Prostate gland (tissue), 2 donors: ENCODE measurements at regions not wholly inside any gene's neighbourhood (a gene's known extent, or its start where the extent isn't known, plus 50 kb on each side); places are given as distances from the start of the nearest gene placed in this dataset.
A peak's percentile ranks its signal among the peaks of the same experiment; 100 is the strongest.

Experiments
- DNase-seq: peaks from one replicate; pipeline ENCODE4 v3.0.0-alpha.2; 2019; ENCODE audit warnings: low spot score
- H3K27ac ChIP-seq, 2 donors: fragments of 200-600 bp; sonication (generic); 2 replicates each; pipeline ENCODE4 v1.5.1; 2017 to 2019
- H3K27me3 ChIP-seq: fragments of 200-600 bp; sonication (generic); replicated peaks from 2 replicates; pipeline ENCODE4 v1.5.1; 2019; ENCODE audit not compliant: insufficient read depth
- H3K36me3 ChIP-seq, 2 donors: fragments of 200-600 bp; sonication (generic); 1 replicate in 1 of 2; 2 replicates in 1 of 2; pipeline versions ENCODE4 v1.5.1 to v1.8.1; 2017 to 2019
- H3K4me1 ChIP-seq: fragments of 200-600 bp; sonication (generic); replicated peaks from 2 replicates; pipeline ENCODE4 v1.5.1; 2019
- H3K4me3 ChIP-seq, 2 donors: fragments of 200-600 bp; sonication (generic); 2 replicates each; pipeline ENCODE4 v1.5.1; 2017 to 2019
- H3K9me3 ChIP-seq: fragments of 200-600 bp; sonication (generic); 2 replicates; pipeline ENCODE4 v1.5.1; 2017
- POLR2A ChIP-seq: fragments of 450-650 bp; IDR thresholded peaks from one replicate; pipeline ENCODE4 v1.6.1; 2016; ENCODE audit warnings: antibody characterized with exemption, mild to moderate bottlenecking
- POLR2AphosphoS5 ChIP-seq: sonication (generic); formaldehyde crosslinking; IDR thresholded peaks from one replicate; pipeline ENCODE4 v1.6.1; 2017; ENCODE audit warnings: antibody characterized with exemption
- WGBS: methylation state at CpG from one replicate; pipeline ENCODE4 v1.1.5; 2018; 5-methylcytosine and 5-hydroxymethylcytosine counted together
- intact Hi-C: fragments of 100-400 bp; cut with DNase I; formaldehyde crosslinking; loops from one replicate; pipeline ENCODE4 v1.14.2; 2022
- TF ChIP-seq, protein P1 (sequence below), 4 experiments: fragments of 200-600 bp in 2 of 4; fragments of 450-650 bp in 2 of 4; sonication (generic) in 2 of 4; IDR thresholded peaks; 1 replicate in 3 of 4; 2 replicates in 1 of 4; pipeline ENCODE4 v1.5.1; 2016 to 2019; ENCODE audit warnings: antibody characterized with exemption in 4 of 4, mild to moderate bottlenecking in 2 of 4, moderate library complexity in 2 of 4

DNA sequence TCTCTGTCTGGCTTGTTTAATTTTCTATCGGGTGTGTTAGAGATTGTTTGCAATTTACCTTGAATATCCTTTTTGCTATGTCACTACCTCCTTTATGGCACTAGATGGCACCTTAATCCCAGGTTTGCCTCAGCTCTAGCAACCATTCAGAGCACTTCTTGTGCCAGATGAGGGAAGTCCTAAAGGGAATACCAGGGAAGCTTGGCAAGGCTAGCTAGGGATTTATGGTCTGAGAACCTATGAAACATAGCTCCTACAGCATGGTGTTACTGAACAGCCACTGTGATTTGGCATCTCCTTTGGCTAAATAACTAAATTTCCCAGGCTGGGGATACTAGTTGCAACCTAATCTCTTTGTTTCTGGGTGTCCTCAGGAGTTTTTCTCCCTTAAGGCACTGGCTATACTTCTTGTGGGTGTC lies 69.0 kb upstream of the VOPP1 start:
- no peak overlapping the region for H3K4me3 ChIP-seq
- intact Hi-C loops, result loop anchor here (10.0 kb wide), 3 partner anchors 244 to 434 kb away; partner anchors contain the start of genes NIPSNAP2 and ZNF713
- 0% methylated on average over 1 of the region's 1 CpG for WGBS
- peak; percentile 66 for DNase-seq
- H3K36me3 ChIP-seq, result no peaks in the 10 kb centered on the region
- no peaks in the 10 kb centered on the region for H3K27me3 ChIP-seq
- H3K4me1 ChIP-seq, result no peaks in the 10 kb centered on the region
- H3K9me3 ChIP-seq, result no peaks in the 10 kb centered on the region
- peak; percentile 87 for TF ChIP-seq POLR2AphosphoS5
- TF ChIP-seq, protein P1, sequence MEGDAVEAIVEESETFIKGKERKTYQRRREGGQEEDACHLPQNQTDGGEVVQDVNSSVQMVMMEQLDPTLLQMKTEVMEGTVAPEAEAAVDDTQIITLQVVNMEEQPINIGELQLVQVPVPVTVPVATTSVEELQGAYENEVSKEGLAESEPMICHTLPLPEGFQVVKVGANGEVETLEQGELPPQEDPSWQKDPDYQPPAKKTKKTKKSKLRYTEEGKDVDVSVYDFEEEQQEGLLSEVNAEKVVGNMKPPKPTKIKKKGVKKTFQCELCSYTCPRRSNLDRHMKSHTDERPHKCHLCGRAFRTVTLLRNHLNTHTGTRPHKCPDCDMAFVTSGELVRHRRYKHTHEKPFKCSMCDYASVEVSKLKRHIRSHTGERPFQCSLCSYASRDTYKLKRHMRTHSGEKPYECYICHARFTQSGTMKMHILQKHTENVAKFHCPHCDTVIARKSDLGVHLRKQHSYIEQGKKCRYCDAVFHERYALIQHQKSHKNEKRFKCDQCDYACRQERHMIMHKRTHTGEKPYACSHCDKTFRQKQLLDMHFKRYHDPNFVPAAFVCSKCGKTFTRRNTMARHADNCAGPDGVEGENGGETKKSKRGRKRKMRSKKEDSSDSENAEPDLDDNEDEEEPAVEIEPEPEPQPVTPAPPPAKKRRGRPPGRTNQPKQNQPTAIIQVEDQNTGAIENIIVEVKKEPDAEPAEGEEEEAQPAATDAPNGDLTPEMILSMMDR (IDR thresholded peaks at IDR 0.05), result peak; percentile 47 to 88 (median 68)
- no peak for TF ChIP-seq POLR2A
- H3K27ac ChIP-seq, result no peak overlapping the region

DNA sequence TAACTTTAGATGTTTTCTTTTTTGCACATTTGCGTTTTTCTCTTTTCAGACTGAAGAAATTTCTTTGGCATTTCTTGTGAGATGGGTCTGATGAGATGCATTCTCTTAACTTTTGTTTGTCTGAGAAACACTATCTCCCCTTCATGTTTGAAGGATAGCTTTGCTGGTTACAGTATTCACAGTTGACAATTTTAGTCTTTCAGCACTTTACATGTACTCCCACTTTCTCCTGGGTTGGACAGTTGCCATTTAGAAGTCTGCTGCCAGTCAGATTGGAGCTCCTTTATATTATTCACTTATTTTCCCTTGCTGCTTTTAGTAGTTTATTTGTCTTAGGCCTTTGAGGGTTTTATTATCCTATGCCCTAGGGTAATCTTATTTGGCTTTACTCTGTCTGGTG lies 67.3 kb upstream of the VOPP1 start:
- no peak for DNase-seq
- no peaks in the 10 kb centered on the region for H3K9me3 ChIP-seq
- intact Hi-C loops, result loop anchor here (10.0 kb wide), 3 partner anchors 245 to 435 kb away; partner anchors contain the start of genes NIPSNAP2 and ZNF713
- no peak overlapping the region for H3K4me3 ChIP-seq
- H3K27ac ChIP-seq, result no peak overlapping the region
- no peaks in the 10 kb centered on the region for H3K4me1 ChIP-seq
- no peaks in the 10 kb centered on the region for H3K27me3 ChIP-seq
- WGBS, result 95% methylated on average over 1 of the region's 1 CpG
- TF ChIP-seq POLR2AphosphoS5, result no peak
- no peak for TF ChIP-seq POLR2A
- TF ChIP-seq, protein P1 (IDR thresholded peaks at IDR 0.05), result no peak
- no peaks in the 10 kb centered on the region for H3K36me3 ChIP-seq

DNA sequence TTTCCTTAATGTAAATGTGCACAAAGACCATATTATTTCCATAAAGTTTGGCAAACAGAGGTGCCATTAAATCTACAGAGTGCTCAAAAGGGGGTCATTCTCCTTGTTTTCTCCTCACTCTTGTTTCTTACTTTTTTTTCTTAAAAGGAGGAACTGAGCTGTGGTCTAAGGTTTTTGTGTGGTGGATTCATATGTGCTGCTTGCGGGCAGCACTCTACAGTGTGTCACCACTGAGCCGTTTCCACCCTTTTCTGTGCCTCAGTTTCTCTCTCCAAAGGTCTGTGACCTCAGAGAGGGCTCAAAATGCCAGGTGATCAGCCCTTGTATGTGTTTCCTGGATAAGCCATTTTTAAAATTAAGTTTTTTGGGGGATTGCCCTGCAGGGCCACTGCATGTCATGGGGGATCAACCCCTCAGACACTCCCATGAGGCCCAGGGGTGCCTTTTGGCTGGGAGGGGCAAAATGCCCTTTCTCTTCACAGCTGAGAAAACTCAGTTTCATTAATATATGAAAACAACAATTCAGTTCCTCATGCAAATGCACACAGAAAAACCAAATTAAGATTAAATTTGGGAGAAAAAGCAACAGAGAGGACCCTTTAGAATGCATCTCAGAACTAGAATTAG lies 56.9 kb upstream of the VOPP1 start:
- Histone ChIP-seq H3K4me3 (no peak overlapping the region), H3K36me3 (no peaks in the 10 kb centered on the region), H3K4me1 (no peaks in the 10 kb centered on the region), H3K27me3 (peaks cover 1% of the 10 kb centered on the region), H3K27ac (no peak overlapping the region), H3K9me3 (no peaks in the 10 kb centered on the region)
- 58% methylated on average over 2 of the region's 2 CpGs for WGBS
- TF ChIP-seq POLR2A (no peak), POLR2AphosphoS5 (no peak)
- TF ChIP-seq, protein P1 (IDR thresholded peaks at IDR 0.05), result no peak
- intact Hi-C loops, result no loop called here
- no peak for DNase-seq

DNA sequence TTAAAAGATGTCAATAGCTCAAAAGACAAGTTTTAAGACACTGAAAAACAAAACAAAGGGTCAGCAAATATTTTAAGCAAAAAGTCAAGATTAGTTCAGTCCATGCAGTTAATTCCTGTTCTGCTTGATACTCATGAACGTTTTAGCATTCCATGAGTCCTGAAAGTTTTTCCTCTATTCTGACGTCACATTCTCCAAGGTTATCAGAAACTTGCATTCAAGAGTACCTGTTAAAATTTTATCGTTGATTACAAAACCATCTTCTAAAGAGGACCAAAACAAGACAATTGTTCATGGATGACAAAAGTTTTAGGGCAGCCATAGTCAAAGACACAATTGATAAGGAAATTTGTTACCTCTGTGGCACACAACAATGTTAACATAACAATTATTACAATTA lies 52.5 kb upstream of the VOPP1 start:
- peaks cover 1% of the 10 kb centered on the region for H3K27me3 ChIP-seq
- no peaks in the 10 kb centered on the region for H3K36me3 ChIP-seq
- H3K4me1 ChIP-seq, result no peaks in the 10 kb centered on the region
- no peak for DNase-seq
- intact Hi-C loops, result no loop called here
- no peak overlapping the region for H3K27ac ChIP-seq
- no peaks in the 10 kb centered on the region for H3K9me3 ChIP-seq
- H3K4me3 ChIP-seq, result no peak overlapping the region
- whole genome bisulfite sequencing, result 87% methylated on average over 3 of the region's 3 CpGs
- TF ChIP-seq, protein P1 (IDR thresholded peaks at IDR 0.05), result no peak
- TF ChIP-seq POLR2AphosphoS5 (no peak), POLR2A (no peak)

DNA sequence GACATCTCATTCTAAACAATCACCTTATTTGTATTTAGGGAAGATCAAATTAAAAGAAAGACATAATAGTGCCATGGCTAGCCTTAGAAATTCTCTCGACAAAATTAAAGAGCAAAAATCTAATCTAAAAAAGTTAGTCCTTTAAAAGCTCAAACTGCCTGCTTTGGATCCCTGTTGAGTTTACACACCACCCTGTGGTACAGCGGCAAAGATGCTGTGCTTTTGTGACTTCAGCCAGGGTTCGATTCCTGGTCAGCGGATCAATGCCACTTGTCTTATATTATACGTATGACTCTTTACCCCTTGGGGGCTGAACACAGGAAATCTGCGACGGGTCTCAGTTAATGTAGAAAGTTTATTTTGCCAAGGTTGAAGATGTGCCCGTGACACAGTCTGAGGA lies 51.3 kb upstream of the VOPP1 start:
- no peaks in the 10 kb centered on the region for H3K4me1 ChIP-seq
- H3K9me3 ChIP-seq, result no peaks in the 10 kb centered on the region
- intact Hi-C loops, result no loop called here
- no peak overlapping the region for H3K4me3 ChIP-seq
- peaks cover 1% of the 10 kb centered on the region for H3K27me3 ChIP-seq
- no peak overlapping the region for H3K27ac ChIP-seq
- DNase-seq, result no peak
- TF ChIP-seq POLR2AphosphoS5 (no peak), POLR2A (no peak)
- TF ChIP-seq, protein P1 (IDR thresholded peaks at IDR 0.05), result no peak
- H3K36me3 ChIP-seq, result no peaks in the 10 kb centered on the region
- WGBS, result 93% methylated on average over 8 of the region's 8 CpGs
